Brain microvascular endothelial cell (primary cell): ENCODE measurements at regions not wholly inside any gene's neighbourhood (a gene's known extent, or its start where the extent isn't known, plus 50 kb on each side); places are given as distances from the start of the nearest gene placed in this dataset.
A peak's percentile ranks its signal among the peaks of the same experiment; 100 is the strongest.

Source experiments
- DNase-seq: peaks from one replicate; pipeline ENCODE4 v3.0.0-alpha.2; 2020
- H3K27ac ChIP-seq: fragments of 250-450 bp; sonication (Bioruptor Pico); 2 replicates; pipeline ENCODE4 v1.5.1; 2020; ENCODE audit warnings: mild to moderate bottlenecking, moderate library complexity
- H3K27me3 ChIP-seq: fragments of 250-450 bp; sonication (Bioruptor Pico); replicated peaks from 2 replicates; pipeline ENCODE4 v1.5.1; 2020; ENCODE audit warnings: mild to moderate bottlenecking
- H3K36me3 ChIP-seq: fragments of 250-450 bp; sonication (Bioruptor Pico); replicated peaks from 2 replicates; pipeline ENCODE4 v1.5.1; 2020; ENCODE audit warnings: mild to moderate bottlenecking
- H3K4me3 ChIP-seq: 2 replicates; pipeline ENCODE4 v1.5.1; 2011; ENCODE audit warnings: low read depth, mild to moderate bottlenecking, control low read depth, low read length, moderate library complexity
- in situ Hi-C: cut with HindIII; loops from 2 replicates; pipeline ENCODE4 v1.10.0; 2017; ENCODE audit warnings: low sequenced_read_pairs, low pct_ligation_motif_present
- TF ChIP-seq, protein P1 (sequence below): IDR thresholded peaks from 2 replicates; pipeline ENCODE4 v1.5.1; 2011; ENCODE audit warnings: low read depth, mild to moderate bottlenecking, moderate library complexity, low read length, control low read depth, inconsistent platforms; ENCODE audit errors: missing control alignments

DNA sequence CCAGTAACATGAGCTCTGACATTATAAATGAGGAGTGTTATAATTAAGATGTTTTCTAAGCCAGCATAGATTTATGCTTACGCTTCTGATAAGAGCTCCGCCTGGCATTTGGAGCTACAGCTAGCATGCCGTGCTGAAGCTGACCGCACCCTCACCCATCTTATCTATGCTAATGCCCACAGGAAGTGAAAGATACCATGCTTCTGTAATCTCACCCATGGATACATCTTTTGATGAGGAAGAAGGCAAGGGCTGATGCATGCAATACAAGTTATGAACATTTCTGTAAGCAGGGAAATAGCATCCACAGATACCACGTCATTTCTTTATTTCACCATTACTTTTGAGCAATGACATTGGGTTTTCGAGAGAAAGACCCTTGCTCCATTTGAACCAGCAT lies 82.3 kb downstream of the ARL4C start:
- Histone ChIP-seq H3K27ac (no peak overlapping the region), H3K4me3 (no peak overlapping the region), H3K36me3 (no peaks in the 10 kb centered on the region), H3K27me3 (no peaks in the 10 kb centered on the region)
- in situ Hi-C loops = no loop called here
- DNase-seq = no peak
- TF ChIP-seq, protein P1, sequence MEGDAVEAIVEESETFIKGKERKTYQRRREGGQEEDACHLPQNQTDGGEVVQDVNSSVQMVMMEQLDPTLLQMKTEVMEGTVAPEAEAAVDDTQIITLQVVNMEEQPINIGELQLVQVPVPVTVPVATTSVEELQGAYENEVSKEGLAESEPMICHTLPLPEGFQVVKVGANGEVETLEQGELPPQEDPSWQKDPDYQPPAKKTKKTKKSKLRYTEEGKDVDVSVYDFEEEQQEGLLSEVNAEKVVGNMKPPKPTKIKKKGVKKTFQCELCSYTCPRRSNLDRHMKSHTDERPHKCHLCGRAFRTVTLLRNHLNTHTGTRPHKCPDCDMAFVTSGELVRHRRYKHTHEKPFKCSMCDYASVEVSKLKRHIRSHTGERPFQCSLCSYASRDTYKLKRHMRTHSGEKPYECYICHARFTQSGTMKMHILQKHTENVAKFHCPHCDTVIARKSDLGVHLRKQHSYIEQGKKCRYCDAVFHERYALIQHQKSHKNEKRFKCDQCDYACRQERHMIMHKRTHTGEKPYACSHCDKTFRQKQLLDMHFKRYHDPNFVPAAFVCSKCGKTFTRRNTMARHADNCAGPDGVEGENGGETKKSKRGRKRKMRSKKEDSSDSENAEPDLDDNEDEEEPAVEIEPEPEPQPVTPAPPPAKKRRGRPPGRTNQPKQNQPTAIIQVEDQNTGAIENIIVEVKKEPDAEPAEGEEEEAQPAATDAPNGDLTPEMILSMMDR = no peak

DNA sequence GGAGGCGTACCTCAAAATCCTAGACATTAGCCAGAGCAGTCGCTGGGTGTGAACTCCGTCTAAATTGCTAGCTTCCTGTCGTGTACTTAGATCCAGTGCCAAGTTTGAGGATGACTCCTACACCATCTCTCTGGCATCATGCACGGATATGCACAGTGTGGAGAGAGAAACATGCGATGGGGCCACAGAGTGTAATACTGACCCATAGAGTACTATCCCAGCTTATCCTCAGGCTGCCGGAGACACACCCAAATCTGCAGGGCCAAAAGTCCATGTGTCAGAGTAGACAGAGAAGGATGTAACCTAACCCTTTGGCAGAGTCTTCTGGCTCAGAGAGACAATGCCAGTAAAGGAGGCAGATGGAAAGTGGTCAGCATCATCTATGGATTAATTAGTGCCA lies 84.2 kb downstream of the ARL4C start:
- TF ChIP-seq, protein P1 = no peak
- peak; percentile 10 for DNase-seq
- H3K4me3 ChIP-seq = no peak overlapping the region
- no peak overlapping the region for H3K27ac ChIP-seq
- in situ Hi-C loops = no loop called here
- no peaks in the 10 kb centered on the region for H3K36me3 ChIP-seq
- H3K27me3 ChIP-seq = no peaks in the 10 kb centered on the region

DNA sequence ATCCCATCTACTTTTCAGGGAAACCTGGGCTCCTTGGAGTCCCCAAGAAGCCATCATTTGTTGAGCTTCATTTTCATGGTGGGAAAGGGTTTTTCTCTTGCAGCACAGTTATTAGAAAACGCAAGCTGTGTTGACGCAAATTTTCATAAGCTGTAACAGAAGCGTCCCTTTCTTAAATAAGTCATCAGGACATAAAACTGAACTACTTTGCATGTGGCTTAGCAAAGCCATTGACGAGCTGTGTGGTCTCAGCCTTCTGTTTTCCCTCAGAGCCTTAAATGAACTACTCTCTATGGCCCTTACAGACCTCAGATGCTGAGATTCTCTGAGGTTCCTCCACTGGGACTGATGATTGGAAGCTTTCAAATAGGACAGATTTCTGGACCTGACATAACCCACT lies 85.1 kb downstream of the ARL4C start:
- in situ Hi-C loops = no loop called here
- Histone ChIP-seq H3K4me3 (no peak overlapping the region), H3K36me3 (no peaks in the 10 kb centered on the region), H3K27me3 (no peaks in the 10 kb centered on the region), H3K27ac (no peak overlapping the region)
- DNase-seq = no peak
- TF ChIP-seq, protein P1 = no peak

DNA sequence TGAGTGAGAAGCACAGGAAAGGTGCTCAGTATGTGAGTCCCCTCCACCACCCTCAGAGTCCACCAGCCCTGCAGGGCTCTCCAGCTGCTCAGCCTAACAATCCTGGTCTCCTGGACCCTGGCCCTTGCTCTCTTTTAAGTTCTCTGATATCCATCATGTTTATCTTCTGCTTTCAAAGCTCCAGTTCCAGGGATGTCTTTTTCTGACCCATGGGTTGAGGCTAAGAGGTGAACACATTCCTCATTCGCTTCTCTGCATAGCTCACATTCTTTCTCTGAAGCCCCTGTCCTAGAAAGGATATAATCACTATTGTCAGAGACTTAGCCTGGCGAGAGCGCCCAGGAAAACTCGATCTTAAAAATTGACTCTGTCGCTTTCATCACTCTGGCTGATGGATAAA lies 86.4 kb downstream of the ARL4C start:
- Histone ChIP-seq H3K27ac (no peak overlapping the region), H3K36me3 (no peaks in the 10 kb centered on the region), H3K27me3 (no peaks in the 10 kb centered on the region), H3K4me3 (no peak overlapping the region)
- in situ Hi-C loops = no loop called here
- TF ChIP-seq, protein P1 = no peak
- no peak for DNase-seq

DNA sequence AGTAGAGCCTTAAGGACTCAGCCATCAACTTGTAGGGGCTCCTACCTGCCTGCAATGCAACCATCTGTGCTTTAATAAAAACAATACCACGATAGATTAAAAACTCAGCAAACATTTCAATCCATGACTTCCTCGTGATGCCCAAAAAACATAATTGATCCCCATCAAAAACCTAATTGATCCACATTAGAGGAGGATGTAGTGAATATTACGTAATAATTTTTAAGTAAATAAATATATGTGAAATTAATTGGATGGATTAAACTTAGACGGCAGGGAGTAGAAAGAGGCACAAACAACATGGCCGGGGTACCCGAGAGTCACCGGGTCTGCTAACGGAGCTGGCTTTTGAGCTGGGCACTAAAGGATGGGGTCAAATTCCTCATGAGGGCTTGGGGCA lies 87.3 kb downstream of the ARL4C start:
- TF ChIP-seq, protein P1 = no peak
- Histone ChIP-seq H3K36me3 (no peaks in the 10 kb centered on the region), H3K4me3 (no peak overlapping the region), H3K27ac (no peak overlapping the region), H3K27me3 (no peaks in the 10 kb centered on the region)
- no peak for DNase-seq
- in situ Hi-C loops = no loop called here

DNA sequence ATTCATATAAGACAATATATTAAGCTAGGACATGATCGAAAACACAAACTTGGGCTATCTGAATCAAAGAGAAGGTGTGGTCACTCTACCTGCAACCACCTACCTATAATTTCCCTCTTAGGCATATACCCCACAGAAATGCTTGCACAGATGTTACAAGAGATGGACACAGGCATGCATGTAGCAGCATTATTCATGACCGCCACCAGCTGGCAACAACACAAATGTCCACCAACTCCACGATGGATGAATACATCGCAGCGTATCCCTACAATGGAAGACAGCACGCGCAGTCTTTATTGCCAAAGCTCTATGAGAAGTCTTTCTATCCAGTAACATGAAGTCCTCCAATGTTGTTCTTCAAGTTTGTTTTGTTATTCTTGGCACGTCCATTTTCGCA lies 90.8 kb downstream of the ARL4C start:
- Histone ChIP-seq H3K27me3 (no peaks in the 10 kb centered on the region), H3K4me3 (no peak overlapping the region), H3K27ac (no peak overlapping the region), H3K36me3 (no peaks in the 10 kb centered on the region)
- TF ChIP-seq, protein P1 = peak; percentile 31
- in situ Hi-C loops = no loop called here
- no peak for DNase-seq
